Mesothelial cell of epicardium (in vitro differentiated cells): ENCODE measurements at regions not wholly inside any gene's neighbourhood (a gene's known extent, or its start where the extent isn't known, plus 50 kb on each side); places are given as distances from the start of the nearest gene placed in this dataset.
A peak's percentile ranks its signal among the peaks of the same experiment; 100 is the strongest.

ENCODE experiments used
- DNase-seq, 2 experiments: peaks; one replicate each; pipeline ENCODE4 v3.0.0; 2021; ENCODE audit warnings: low spot score in 2 of 2; ENCODE audit not compliant: unreplicated experiment in 2 of 2
- H3K27ac Mint-ChIP-seq: 2 replicates; pipeline ENCODE4 v1.8.0; 2021; ENCODE audit warnings: mixed read lengths
- H3K27me3 Mint-ChIP-seq: 2 replicates; pipeline ENCODE4 v1.8.0; 2021; ENCODE audit warnings: low read depth, mixed read lengths
- H3K36me3 Mint-ChIP-seq: 2 replicates; pipeline ENCODE4 v1.8.0; 2021; ENCODE audit warnings: mixed read lengths
- H3K4me1 Mint-ChIP-seq: 2 replicates; pipeline ENCODE4 v1.8.0; 2021; ENCODE audit warnings: mixed read lengths
- H3K4me3 Mint-ChIP-seq: 2 replicates; pipeline ENCODE4 v1.8.0; 2021; ENCODE audit warnings: mild to moderate bottlenecking, moderate library complexity, mixed read lengths
- H3K9me3 Mint-ChIP-seq: 2 replicates; pipeline ENCODE4 v1.8.0; 2021; ENCODE audit warnings: mixed read lengths
- CTCF ChIP-seq: fragments of 200-600 bp; sonication (generic); IDR thresholded peaks from one replicate; pipeline ENCODE4 v1.5.0; 2021; ENCODE audit warnings: antibody characterized with exemption; ENCODE audit not compliant: unreplicated experiment

GRCh38 chr16:17972460-17972943, 364.0 kb downstream of the NPIPA8 start:
- no peaks in the 10 kb centered on the region for H3K36me3 Mint-ChIP-seq
- no peak overlapping the region for H3K27ac Mint-ChIP-seq
- peaks cover 13% of the 10 kb centered on the region for H3K27me3 Mint-ChIP-seq
- no peak for DNase-seq
- peaks cover 5% of the 10 kb centered on the region for H3K9me3 Mint-ChIP-seq
- H3K4me1 Mint-ChIP-seq = peaks cover 11% of the 10 kb centered on the region
- no peak overlapping the region for H3K4me3 Mint-ChIP-seq
- no peak for TF ChIP-seq CTCF

GRCh38 chr16:17970816-17971331, 365.7 kb downstream of the NPIPA8 start:
- H3K4me1 Mint-ChIP-seq = peaks cover 13% of the 10 kb centered on the region
- no peaks in the 10 kb centered on the region for H3K36me3 Mint-ChIP-seq
- no peak for TF ChIP-seq CTCF
- no peak overlapping the region for H3K4me3 Mint-ChIP-seq
- peaks cover 7% of the 10 kb centered on the region for H3K27me3 Mint-ChIP-seq
- H3K27ac Mint-ChIP-seq = no peak overlapping the region
- peaks cover 13% of the 10 kb centered on the region for H3K9me3 Mint-ChIP-seq
- no peak for DNase-seq

- no peak for TF ChIP-seq CTCF
- Mint-ChIP-seq H3K4me1 (peaks cover 19% of the 10 kb centered on the region), H3K27me3 (peaks cover 3% of the 10 kb centered on the region), H3K4me3 (no peak overlapping the region), H3K27ac (no peak overlapping the region), H3K36me3 (no peaks in the 10 kb centered on the region), H3K9me3 (peaks cover 13% of the 10 kb centered on the region)
- no peak for DNase-seq
Measured at GRCh38 chr16:17970157-17970765, 366.3 kb downstream of the NPIPA8 start.

- no peak for TF ChIP-seq CTCF
- H3K9me3 Mint-ChIP-seq = peaks cover 19% of the 10 kb centered on the region
- no peak for DNase-seq
- no peak overlapping the region for H3K4me3 Mint-ChIP-seq
- no peaks in the 10 kb centered on the region for H3K27me3 Mint-ChIP-seq
- H3K36me3 Mint-ChIP-seq = no peaks in the 10 kb centered on the region
- peak overlapping the region; percentile 66 for H3K27ac Mint-ChIP-seq
- peaks cover 35% of the 10 kb centered on the region for H3K4me1 Mint-ChIP-seq
Measured at GRCh38 chr16:17965133-17965900, 371.2 kb downstream of the NPIPA8 start.

- DNase-seq = no peak
- TF ChIP-seq CTCF = no peak
- no peak overlapping the region for H3K4me3 Mint-ChIP-seq
- peak overlapping the region; percentile 72 for H3K27ac Mint-ChIP-seq
- H3K27me3 Mint-ChIP-seq = no peaks in the 10 kb centered on the region
- peaks cover 19% of the 10 kb centered on the region for H3K9me3 Mint-ChIP-seq
- H3K36me3 Mint-ChIP-seq = no peaks in the 10 kb centered on the region
- H3K4me1 Mint-ChIP-seq = peaks cover 32% of the 10 kb centered on the region
Measured at GRCh38 chr16:17964196-17964595, 372.3 kb downstream of the NPIPA8 start.
